ENCODE measurements at regions not wholly inside any gene's neighbourhood (a gene's known extent, or its start where the extent isn't known, plus 50 kb on each side); places are given as distances from the start of the nearest gene placed in this dataset.
"Not testable (repeated sequence)": the region's sequence is repeated elsewhere in the genome, so short reads cannot be mapped to it uniquely, and the experiment has no call there.

DNA sequence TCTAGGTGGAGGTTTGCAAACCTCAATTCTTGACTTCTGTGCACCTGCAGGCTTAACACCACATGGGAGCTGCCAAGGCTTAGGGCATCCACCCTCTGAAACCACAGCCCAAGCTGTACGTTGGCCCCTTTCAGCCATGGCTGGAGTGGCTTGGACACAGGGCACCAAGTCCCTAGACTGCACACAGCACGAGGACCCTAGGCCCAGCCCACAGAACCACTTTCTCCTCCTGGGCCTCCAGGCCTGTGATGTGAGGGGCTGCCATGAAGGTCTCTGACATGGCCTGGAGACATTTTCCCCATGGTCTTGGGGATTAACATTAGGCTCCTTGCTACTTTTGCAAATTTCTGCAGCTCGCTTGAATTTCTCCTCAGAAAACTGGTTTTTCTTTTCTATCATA, 947.9 kb downstream of the TTLL7 start:
- ATAC-seq; DNase-seq; intact Hi-C loops (cut with micrococcal nuclease): not testable (repeated sequence)

DNA sequence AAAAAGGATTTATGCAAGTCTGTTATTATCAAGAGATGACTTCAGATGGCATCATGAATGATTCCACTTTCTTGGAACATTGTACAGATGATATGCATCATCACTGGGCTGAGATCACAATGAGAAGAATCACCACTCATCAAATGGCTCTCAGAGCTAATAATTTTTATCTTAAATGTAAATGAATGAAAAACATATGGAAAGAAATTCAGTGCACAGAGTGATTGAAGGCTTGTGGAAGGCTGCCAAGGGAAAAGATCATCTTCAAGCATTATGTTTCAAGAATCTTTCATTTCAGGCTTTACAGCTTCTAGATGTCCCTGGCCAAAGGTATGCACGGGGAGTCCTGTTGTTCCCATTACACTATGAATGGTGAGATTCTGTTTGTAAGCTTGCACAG, 955.7 kb downstream of the TTLL7 start:
- ATAC-seq = no peak
- intact Hi-C loops (cut with micrococcal nuclease) = no loop called here
- no peak for DNase-seq

DNA sequence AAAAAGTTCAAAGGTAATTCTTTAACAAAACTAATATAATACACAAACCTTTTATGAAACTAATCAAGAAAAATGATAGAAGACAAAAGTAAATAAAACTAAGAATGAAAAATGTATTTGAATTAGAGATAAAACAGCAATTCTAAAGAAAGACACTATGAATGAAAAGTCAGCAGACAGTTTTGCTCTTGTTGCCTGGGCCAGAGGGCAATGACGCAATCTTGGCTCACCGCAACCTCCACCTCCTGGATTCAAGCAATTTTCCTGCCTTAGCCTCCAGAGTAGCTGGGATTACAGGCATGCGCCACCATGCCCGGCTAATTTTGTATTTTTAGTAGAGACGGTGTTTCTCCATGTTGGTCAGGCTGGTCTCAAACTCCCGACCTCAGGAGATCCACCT, 959.8 kb downstream of the TTLL7 start:
- intact Hi-C loops (cut with micrococcal nuclease); ATAC-seq: not testable (repeated sequence)

DNA sequence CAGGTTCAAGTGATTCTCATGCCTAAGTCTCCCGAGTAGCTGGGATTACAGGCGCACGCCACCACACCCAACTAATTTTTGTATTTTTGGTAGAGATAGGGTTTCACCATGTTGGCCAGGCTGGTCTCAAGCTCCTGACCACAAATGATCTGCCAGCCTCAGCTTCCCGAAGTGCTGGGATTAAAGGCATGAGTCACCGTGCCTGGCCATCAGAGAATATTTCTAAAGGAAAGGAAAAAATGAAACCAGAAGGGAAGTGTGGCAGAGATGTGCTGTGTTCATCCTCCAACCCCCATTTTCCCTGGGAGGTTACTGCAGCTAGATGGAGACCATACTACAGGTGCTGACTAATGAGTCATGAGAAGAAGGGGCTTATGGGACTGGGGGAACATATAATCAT, 964.1 kb downstream of the TTLL7 start:
- no peak for ATAC-seq
- intact Hi-C loops (cut with micrococcal nuclease) = no loop called here
- DNase-seq = no peak

More for the DNA sequence above, 959.8 kb downstream of the TTLL7 start:
- DNase-seq = not testable (repeated sequence)

DNA sequence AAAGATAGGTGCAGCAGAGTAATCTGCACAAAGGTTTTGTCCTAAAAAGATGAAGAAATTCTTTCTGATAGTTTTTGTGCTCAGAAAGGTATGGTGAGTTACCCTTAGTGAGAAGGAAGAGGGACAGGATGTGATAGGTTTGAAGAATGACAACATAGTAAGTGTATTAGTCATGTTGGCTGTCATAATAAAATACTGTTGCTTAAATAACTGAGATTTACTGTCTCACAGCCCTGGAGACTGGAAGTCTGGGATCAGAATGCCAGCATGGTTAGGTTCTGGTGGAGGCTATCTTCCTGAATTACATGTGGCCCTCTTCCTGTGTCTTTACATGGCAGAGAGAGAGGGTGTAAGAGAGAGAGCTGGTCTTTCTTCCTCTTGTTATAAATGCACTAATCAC, 965.2 kb downstream of the TTLL7 start:
- ATAC-seq = no peak
- intact Hi-C loops (cut with micrococcal nuclease) = no loop called here
- DNase-seq = no peak

DNA sequence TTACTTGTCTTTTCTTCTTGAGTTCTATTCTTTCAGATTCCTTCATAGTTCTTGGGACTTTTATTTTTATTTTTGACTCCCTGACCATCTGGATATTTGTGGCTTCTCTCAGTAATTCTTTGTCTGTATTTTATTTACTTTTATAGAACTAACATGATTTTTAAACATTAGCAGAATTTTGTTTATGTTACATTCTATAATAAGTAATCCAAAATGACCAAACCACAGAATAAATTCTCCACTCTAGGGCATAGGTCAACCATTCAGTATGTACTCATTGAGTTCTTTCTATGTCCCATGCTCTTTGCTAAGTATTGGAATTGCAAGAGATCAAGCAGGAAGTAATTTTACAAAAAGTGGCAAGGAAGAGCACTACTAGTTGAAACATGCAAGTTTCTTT, 969.0 kb downstream of the TTLL7 start:
- intact Hi-C loops (cut with micrococcal nuclease) = no loop called here
- DNase-seq = no peak
- no peak for ATAC-seq

DNA sequence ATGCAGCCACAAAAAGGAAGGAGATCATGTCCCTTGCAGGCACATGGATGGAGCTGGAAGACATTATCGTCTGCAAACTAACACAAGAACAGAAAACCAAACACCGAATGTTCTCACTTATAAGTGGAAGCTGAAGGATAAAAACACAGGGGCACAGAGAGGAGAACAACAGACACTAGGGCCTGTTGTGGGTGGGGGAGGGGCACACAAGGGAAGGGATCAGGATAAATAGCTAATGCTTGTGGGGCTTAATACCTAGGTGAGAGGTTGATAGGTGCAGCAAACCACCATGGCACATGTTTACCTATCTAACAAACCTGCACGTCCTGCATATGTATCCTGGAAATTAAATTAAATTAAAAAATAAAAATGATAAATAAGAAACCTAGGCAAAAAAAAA, 969.9 kb downstream of the TTLL7 start:
- ATAC-seq (no peak), DNase-seq (no peak)
- intact Hi-C loops (cut with micrococcal nuclease) = no loop called here

DNA sequence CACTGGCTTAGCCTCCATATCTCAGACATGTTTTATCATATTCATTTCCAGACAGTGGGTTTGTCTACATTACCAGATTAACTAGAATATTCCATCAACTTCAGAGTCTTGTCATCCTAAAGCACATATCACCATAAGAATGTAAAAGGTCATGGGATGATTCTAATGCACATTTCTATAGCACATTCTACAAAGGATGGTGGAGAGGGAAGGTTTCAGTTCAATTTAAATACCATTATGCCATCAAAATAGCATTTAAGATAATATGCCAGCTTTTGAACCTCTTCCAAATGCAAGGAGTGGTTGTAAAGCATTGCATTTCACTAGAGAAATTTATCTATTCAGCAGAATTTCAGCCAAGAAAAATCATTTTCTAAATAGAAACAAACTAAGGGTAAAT, 970.5 kb downstream of the TTLL7 start:
- DNase-seq (no peak), ATAC-seq (no peak)
- intact Hi-C loops (cut with micrococcal nuclease) = no loop called here

DNA sequence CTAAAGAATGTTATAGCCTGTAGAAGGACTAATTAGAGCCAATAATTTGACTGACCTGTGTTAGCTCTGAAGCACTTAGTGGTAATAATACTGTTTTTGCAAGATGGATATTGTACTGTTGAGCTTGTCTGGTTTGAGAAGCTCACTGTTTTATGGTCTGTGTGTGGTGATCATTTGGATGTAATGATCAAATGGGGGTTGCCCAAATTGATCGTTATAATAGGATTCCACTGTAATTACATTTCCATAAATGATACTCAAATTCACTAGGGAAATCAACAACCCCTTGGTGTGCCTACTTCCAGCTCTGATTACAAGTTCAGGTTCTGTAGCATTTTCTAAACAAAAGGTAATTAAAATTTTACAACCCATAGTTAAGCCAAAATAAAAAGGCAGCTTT, 971.4 kb downstream of the TTLL7 start:
- DNase-seq (no peak), ATAC-seq (no peak)
- intact Hi-C loops (cut with micrococcal nuclease) = no loop called here

DNA sequence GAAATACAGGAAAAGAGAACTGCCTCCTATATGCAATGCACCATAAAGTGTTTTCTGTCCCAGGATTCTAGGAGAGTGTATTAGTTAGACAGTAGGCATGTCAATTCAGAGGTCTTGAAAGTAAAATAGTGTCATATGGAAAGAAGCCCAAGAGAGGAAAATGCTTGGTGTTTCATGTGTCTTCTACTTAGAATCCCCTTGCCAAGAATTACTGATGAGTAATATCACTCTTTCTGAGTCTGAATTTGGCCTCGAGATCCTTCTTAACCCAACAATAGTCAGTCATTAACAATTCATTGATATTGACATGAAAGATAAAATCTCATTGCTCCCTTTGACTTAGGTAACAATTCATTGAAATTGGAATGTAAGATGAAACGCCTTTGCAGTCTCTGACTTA, 972.2 kb downstream of the TTLL7 start:
- ATAC-seq (no peak), DNase-seq (no peak)
- intact Hi-C loops (cut with micrococcal nuclease) = no loop called here

DNA sequence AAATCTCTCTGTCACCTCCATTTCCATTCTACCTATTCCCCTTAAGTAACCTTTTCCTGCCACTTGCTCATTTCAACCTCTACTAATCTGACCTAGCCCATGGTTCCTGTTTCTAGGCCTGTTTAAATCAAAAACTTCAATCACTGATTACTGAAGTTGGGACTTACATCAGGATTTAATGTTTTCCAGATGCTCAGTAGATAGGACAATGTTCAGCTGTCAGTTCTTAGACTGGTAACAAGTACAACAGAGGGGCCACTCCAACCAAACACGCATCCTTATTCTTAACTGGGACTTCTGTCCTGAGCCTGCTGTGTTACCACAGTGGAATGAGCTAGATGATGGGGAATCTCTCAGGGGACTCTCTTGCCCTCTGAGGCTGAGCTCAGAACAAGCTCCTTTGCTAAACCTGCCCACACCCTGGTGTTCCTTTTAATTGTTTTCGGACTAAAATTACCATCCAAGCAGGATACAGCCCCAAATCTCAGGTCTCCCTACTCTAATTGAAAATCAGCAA, 974.6 kb downstream of the TTLL7 start:
- no peak for DNase-seq
- ATAC-seq = peak; percentile 59
- intact Hi-C loops (cut with micrococcal nuclease) = no loop called here

DNA sequence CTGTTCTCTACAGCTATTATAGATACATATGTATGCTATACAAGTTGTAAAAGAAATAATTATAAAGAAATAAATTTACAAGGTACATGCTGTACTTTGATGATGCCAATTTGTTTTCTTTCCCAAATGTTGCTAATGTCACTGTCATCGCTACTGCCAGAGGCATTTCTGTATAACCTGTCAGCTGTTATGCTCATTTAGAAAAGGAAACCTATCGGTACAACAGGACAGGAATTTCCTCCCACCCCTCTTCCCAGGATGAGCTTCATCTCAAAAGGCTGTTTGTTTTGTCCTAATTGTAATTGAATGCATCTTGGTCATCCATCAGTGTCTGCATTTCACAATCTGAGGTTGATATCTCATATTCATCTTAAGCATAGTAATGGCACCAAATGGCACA, 975.7 kb downstream of the TTLL7 start:
- intact Hi-C loops (cut with micrococcal nuclease) = no loop called here
- ATAC-seq = no peak

DNA sequence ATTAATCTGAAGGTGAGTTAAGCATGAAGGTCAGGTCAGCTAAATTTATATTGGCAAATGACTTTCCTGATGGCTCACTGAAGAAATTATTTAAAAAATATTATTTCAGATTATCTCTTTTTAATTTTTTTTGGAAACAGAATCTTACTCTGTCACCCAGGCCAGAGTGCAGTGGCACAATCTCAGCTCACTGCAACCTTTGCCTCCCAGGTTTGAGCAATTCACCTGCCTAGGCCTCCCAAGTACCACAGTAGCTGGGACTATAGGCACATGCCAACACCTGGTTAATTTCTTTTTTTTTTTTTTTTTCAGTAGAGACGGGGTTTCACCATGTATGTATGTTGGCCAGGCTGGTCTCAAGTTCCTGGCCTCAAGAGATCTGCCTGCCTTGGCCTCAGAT, 976.7 kb downstream of the TTLL7 start:
- ATAC-seq = no peak
- no peak for DNase-seq
- intact Hi-C loops (cut with micrococcal nuclease) = no loop called here

More for the DNA sequence above, 975.7 kb downstream of the TTLL7 start:
- DNase-seq = no peak

DNA sequence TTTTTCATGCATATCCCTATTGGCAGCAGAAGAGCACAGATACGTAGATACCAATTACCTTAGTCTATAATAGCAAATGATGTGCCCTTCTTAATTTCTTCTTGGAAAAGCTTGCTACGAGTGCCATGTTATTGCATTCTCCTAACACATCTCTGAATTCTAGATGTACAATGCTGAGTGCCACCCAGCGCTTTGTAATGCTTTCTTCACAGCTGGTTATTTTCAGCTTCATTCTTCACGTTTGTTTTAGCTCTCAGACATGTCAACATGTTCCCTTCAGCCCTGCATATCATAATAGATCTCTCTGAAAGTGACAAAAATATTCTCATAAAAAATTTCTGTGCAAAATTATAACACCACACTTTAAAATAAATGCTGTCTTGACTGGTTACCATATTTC, 981.2 kb downstream of the TTLL7 start:
- intact Hi-C loops (cut with micrococcal nuclease) = no loop called here
- peak; percentile 58 for ATAC-seq

DNA sequence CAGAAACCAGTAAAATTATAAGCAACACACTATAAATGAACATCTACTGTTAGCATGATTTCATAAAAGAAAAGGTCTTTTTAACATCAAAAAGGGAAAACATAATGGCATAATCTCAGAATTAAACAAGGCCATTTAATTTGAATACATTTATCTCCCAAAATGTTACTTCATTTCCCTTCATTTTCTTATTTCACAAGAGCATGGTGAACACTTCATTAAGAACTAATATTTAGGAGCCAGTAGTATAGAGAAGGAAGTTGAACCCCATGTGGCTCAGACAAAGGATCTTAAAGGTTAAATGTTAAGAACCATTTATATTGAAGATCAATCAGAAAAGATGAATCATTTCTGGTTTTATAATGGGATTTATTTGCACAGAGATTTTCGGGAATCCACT, 981.7 kb downstream of the TTLL7 start:
- intact Hi-C loops (cut with micrococcal nuclease) = no loop called here
- DNase-seq (no peak), ATAC-seq (no peak)

More for the DNA sequence above, 981.2 kb downstream of the TTLL7 start:
- no peak for DNase-seq

DNA sequence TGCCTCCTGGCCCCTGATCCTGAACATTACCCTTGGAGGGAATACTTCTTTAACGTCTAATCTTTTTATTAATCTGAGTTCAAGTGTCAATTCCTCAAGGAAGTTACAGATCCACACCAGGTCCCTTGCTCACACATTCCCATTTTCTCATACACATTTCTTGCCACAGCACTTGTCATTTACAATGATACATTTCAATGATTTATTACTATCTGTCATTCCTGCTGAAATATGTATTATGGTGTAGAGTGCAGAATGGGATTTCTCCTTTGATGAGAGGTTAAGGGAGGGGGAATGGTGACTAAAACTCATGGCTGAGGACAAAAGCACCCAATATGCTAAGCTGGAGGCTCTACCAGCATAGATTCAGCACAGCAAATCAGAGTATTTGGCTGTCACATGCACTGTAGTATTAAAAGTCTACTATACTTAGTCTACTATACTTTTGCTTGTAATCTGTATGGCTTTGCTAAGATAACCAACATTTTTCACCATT, 982.5 kb downstream of the TTLL7 start:
- ATAC-seq (no peak), DNase-seq (no peak)
- intact Hi-C loops (cut with micrococcal nuclease) = no loop called here

DNA sequence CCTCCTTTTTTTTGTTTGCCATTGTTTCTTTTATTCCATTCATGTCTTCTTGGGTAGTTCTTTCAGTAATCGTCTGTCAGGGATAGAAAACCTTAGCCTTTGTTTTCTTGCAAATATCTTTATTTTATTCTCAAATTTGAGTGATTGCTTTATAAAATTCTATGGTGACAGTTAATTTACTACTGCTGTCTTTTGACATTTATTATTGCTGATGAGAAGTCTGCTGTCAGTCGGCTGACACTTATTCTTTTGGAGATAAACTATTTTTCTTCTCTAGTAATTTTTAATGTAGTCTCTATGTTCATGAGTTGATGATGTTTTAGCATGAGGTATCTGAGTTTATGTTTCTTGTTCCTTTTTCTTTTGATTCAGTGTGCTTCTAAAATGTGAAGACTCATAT, 983.8 kb downstream of the TTLL7 start:
- DNase-seq (no peak), ATAC-seq (no peak)
- intact Hi-C loops (cut with micrococcal nuclease) = no loop called here

DNA sequence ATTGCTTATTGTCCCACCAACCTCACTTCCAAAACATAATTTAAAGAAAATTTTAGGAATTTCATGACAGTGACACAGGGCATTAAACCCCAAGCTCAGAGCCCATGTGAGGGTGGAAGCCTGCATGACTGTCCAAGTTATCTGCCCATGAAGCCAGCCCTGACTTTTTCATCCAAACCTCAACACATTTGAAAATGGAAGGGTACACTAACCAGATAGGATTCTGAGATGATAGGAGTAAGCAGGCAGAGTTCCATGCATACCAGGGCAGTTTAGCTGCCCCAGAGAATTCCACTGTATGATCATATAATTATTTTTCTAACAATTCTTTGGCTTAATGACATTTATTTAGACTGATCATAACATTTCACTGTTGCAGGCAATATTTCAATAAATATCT, 986.0 kb downstream of the TTLL7 start:
- intact Hi-C loops (cut with micrococcal nuclease) = no loop called here
- DNase-seq (no peak), ATAC-seq (no peak)

DNA sequence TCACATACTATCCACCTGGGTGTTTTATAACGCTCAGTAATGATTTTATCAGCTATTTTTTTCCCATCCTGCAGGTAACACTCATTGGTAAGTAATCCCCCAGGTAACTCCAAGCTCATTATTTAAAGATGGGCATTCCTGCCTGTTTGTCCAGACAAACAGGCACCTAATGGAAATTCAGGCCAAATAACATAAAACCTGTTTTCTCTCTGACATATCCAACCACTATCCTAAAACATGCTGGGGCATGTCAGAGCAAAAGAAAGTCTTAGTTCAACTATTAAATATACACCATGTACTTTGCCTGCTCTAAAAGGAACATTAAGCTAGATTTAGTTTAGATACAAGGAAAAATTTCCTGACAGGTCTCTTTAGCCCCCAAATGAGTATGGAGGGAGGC, 987.7 kb downstream of the TTLL7 start:
- ATAC-seq (no peak), DNase-seq (no peak)
- intact Hi-C loops (cut with micrococcal nuclease) = no loop called here

DNA sequence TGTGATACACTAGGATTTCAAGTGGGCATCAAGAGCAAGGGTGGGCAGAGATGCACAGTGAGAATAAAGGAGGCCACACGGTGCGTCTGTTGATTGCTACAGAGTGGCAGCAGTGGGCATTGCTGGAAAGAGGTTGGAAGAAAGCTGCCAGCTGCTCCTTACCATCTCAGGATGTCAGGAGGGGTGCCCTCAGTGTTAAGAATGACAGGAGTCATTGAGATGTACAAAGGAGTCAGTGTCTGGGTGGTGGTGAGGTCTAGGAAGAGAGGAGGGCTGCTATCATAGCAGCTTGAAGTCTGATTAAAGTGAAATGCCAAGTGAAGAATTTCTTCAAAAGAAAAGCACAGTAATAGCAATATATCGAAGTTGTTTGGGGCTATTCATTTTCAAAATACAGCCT, 992.7 kb downstream of the TTLL7 start:
- intact Hi-C loops (cut with micrococcal nuclease) = no loop called here
- DNase-seq (no peak), ATAC-seq (no peak)

DNA sequence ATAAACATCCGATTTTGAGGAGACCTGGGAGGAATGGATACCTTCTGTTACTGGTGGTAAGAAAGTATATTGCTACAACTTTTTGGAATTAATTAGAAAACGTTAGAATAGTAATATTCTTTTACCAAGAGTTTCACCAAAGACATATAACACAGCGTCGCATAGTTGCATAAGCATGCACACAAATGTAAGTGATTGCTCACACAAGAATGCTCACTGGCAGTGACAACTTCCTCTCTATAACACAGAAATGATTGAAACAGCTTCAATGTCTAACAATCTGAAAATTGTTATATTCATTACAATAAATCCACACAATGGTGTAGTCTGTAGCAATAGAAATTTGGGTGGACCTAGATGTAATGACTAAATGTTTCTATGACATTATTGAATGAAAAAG, 998.6 kb downstream of the TTLL7 start:
- ATAC-seq (no peak), DNase-seq (no peak)
- intact Hi-C loops (cut with micrococcal nuclease) = no loop called here

DNA sequence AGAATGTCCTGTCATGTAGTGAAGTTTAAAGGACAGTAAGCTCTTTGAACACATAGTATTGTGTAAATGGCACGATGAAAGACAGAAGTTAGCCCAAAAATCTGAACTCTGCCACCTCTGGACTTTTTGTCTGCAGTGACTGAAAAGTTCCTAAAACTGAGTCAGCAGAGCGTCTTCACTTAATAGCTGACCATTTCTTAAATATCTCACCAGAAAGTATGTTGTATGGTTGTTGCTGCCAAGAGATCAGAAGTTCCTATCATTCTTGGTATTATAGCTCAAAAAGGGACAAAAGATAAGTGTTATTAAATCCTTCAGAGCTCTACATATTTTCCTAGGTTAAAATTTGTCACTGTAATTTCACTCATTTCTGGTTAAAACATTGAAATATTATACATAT, 1003.0 kb downstream of the TTLL7 start:
- DNase-seq = no peak
- ATAC-seq = no peak
- intact Hi-C loops (cut with micrococcal nuclease) = no loop called here
